ENCODE measurements at regions not wholly inside any gene's neighbourhood (a gene's known extent, or its start where the extent isn't known, plus 50 kb on each side); places are given as distances from the start of the nearest gene placed in this dataset.

- no peaks in the 10 kb centered on the region for H3K36me3 ChIP-seq (ENCODE audit: control insufficient read depth in 2 of 2, extremely low read depth in 1 of 2, insufficient read depth in 2 of 2, low read length in 2 of 2)
- H3K27me3 ChIP-seq (ENCODE audit: control insufficient read depth, extremely low read depth, insufficient read depth, low read length), result no peaks in the 10 kb centered on the region
- no peaks in the 10 kb centered on the region for H3K9me3 ChIP-seq (ENCODE audit: control insufficient read depth, low read depth, low read length)
- H3K9me1 ChIP-seq (ENCODE audit: control insufficient read depth, extremely low read depth, insufficient read depth, low read length), result no peaks in the 10 kb centered on the region
- DNase-seq (ENCODE audit: low read depth, low spot score), result no peak
- no peaks in the 10 kb centered on the region for H3K4me1 ChIP-seq (ENCODE audit: control insufficient read depth, extremely low read depth, insufficient read depth, low read length)
- TF ChIP-seq EZH2 (IDR thresholded peaks at IDR 0.05; ENCODE audit: low read length) (no peak), CTCF (optimal IDR thresholded peaks at IDR 0.05 in 1 of 3, IDR thresholded peaks at IDR 0.05 in 1 of 3, conservative IDR thresholded peaks at IDR 0.05 in 1 of 3; ENCODE audit: extremely low read depth in 1 of 3, insufficient read depth in 2 of 3, low read length in 3 of 3) (no peak)
- no peaks in the 10 kb centered on the region for H3K79me2 ChIP-seq (ENCODE audit: control insufficient read depth, insufficient read depth, low read length)
- no peak overlapping the region for H3K9ac ChIP-seq (ENCODE audit: control insufficient read depth, extremely low read depth, insufficient read depth, low read length)
- no peak for FAIRE-seq
- dilution Hi-C loops (cut with MboI; ENCODE audit: extremely low pct_ligation_motif_present, low sequenced_read_pairs), result no loop called here
- H3K4me3 ChIP-seq (ENCODE audit: control insufficient read depth in 2 of 3, extremely low read depth in 1 of 3, insufficient read depth in 2 of 3, low read depth in 1 of 3, low read length in 3 of 3), result no peak overlapping the region
- no peaks in the 10 kb centered on the region for H4K20me1 ChIP-seq (ENCODE audit: control insufficient read depth, extremely low read depth, insufficient read depth, low read length)
- no peak overlapping the region for H3K27ac ChIP-seq (ENCODE audit: control insufficient read depth, insufficient read depth, low read length)
- no peak overlapping the region for H2AFZ ChIP-seq (ENCODE audit: control insufficient read depth, low read length)
- H3K4me2 ChIP-seq (ENCODE audit: control insufficient read depth, extremely low read depth, insufficient read depth, low read depth, low read length), result no peak overlapping the region
Measured at GRCh38 chr21:27260728-27261127, 293.8 kb upstream of the ADAMTS5 start.

GRCh38 chr21:27258742-27259448 is 292.0 kb upstream of the ADAMTS5 start:
- DNase-seq (ENCODE audit: low read depth, low spot score) (no peak), FAIRE-seq (no peak)
- no peaks in the 10 kb centered on the region for H3K9me3 ChIP-seq (ENCODE audit: control insufficient read depth, low read depth, low read length)
- TF ChIP-seq EZH2 (IDR thresholded peaks at IDR 0.05; ENCODE audit: low read length), result no peak
- TF ChIP-seq CTCF (optimal IDR thresholded peaks at IDR 0.05 in 1 of 3, IDR thresholded peaks at IDR 0.05 in 1 of 3, conservative IDR thresholded peaks at IDR 0.05 in 1 of 3; ENCODE audit: extremely low read depth in 1 of 3, insufficient read depth in 2 of 3, low read length in 3 of 3), result no peak
- H3K9me1 ChIP-seq (ENCODE audit: control insufficient read depth, extremely low read depth, insufficient read depth, low read length), result no peaks in the 10 kb centered on the region
- H3K27me3 ChIP-seq (ENCODE audit: control insufficient read depth, extremely low read depth, insufficient read depth, low read length), result no peaks in the 10 kb centered on the region
- no peak overlapping the region for H2AFZ ChIP-seq (ENCODE audit: control insufficient read depth, low read length)
- no peaks in the 10 kb centered on the region for H3K4me1 ChIP-seq (ENCODE audit: control insufficient read depth, extremely low read depth, insufficient read depth, low read length)
- dilution Hi-C loops (cut with MboI; ENCODE audit: extremely low pct_ligation_motif_present, low sequenced_read_pairs), result no loop called here
- H3K9ac ChIP-seq (ENCODE audit: control insufficient read depth, extremely low read depth, insufficient read depth, low read length), result no peak overlapping the region
- no peaks in the 10 kb centered on the region for H4K20me1 ChIP-seq (ENCODE audit: control insufficient read depth, extremely low read depth, insufficient read depth, low read length)
- no peak overlapping the region for H3K27ac ChIP-seq (ENCODE audit: control insufficient read depth, insufficient read depth, low read length)
- no peak overlapping the region for H3K4me3 ChIP-seq (ENCODE audit: control insufficient read depth in 2 of 3, extremely low read depth in 1 of 3, insufficient read depth in 2 of 3, low read depth in 1 of 3, low read length in 3 of 3)
- no peaks in the 10 kb centered on the region for H3K36me3 ChIP-seq (ENCODE audit: control insufficient read depth in 2 of 2, extremely low read depth in 1 of 2, insufficient read depth in 2 of 2, low read length in 2 of 2)
- H3K4me2 ChIP-seq (ENCODE audit: control insufficient read depth, extremely low read depth, insufficient read depth, low read depth, low read length), result no peak overlapping the region
- H3K79me2 ChIP-seq (ENCODE audit: control insufficient read depth, insufficient read depth, low read length), result no peaks in the 10 kb centered on the region
